HG02981 (cell line): ENCODE measurements at regions not wholly inside any gene's neighbourhood (a gene's known extent, or its start where the extent isn't known, plus 50 kb on each side); places are given as distances from the start of the nearest gene placed in this dataset.

Experiments used
- ATAC-seq: cut with Tn5 transposase; IDR thresholded peaks from one replicate; pipeline ENCODE4 v1.9.1; 2021; ENCODE audit warnings: mild to moderate bottlenecking, moderate library complexity; ENCODE audit not compliant: unreplicated experiment

DNA sequence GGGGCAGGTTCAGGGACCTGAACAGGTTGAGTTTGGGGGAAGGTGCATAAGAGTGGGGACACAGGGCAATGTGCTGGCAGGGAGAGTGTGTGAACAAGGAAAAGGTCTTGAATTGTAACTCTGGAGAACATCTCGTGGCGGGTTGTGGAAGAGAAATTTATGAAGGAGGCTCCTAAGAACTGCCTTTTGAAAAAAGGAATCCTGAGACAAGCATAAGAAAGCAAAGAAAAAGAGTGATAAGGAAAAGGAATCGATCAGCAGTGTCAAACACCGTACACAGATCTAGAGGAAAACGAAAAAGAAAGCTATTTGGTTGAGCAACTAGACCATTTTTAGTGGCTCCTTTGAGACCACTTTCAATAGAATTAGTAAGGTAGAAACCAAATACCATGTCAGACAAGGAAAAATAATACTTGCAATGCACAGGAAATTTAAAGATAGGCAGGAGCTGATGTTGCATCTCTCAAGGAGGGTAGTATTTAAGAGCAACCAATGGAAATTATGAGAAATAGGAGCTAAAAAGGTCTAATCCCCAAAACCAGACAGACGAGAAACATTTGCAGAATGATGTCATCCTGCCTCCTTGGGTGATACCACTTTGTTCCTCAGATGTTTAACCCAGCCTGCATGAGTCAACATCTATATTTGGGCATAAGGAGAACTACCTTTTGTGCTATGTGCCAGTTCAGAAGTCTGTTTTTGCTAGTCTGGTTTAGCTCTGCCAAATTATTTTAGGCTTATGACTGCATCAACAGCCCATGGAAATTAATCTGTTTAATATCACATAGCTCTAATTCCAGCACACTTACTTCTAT, 64.5 kb upstream of the STK38L start:
- ATAC-seq = peak; percentile 96

GRCh38 chr12:27180906-27181505, 63.1 kb upstream of the STK38L start:
- ATAC-seq = no peak

GRCh38 chr12:27183342-27183741, 60.7 kb upstream of the STK38L start:
- no peak for ATAC-seq

GRCh38 chr12:27185234-27186021, 58.7 kb upstream of the STK38L start:
- ATAC-seq = peak; percentile 97

DNA sequence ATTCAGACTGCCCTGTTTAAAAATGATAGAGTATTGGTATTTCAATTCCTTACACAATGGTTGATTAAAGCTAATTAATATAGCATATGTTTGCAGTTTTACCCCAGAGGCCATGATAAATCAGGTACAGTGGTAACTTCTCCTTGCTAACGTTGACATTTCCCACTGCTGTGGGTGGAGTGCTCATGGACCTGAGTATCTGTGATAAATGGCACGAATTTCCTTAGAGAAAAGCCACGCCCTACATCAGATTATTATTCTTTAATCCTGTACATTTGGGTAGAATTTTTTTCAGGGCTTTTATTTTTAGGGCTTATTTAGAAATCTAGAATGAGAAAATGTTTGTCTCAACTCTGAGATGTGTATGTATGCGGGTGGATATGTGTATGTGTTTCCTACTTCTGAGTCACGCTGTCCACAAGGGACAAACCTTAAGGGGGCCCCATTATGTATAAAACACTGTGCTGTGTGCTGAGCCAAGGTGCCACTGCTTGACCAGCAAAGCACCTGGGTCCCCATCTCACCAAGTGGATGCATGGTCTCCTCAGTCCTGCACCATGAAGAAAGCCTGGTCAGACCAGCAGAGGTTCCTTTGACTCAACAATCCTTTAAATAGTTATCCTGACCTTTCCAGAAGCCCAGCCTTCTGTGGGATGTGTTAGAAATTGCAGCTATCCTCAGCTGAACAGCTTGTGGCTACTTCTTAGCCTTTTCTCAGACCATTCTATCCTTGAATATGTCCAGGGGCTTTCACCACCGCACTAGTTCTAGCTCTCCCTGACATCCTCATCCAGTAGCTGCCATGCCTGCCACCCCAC, 57.9 kb upstream of the STK38L start:
- ATAC-seq = no peak

GRCh38 chr12:27187697-27188096, 56.4 kb upstream of the STK38L start:
- ATAC-seq = no peak

DNA sequence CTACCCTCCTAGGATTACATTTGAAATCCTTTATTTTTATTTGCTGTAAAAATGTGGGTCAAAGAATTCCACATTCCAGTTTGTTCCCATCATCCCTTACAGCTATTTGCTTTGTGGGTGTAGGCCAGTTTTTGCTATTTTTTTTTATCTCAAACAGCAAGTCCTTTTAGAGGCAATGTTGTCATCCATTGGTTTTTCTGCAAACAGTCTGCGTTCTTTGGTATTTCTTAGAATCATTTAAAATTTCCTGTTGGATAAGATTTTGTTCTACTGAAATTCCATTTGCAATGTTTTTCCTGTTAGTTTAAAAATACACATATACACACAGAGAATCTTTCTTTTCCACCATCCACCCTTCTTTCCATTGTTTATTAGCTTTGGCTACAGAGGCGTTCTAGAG, 53.3 kb upstream of the STK38L start:
- no peak for ATAC-seq

GRCh38 chr12:27191531-27191930, 52.6 kb upstream of the STK38L start:
- no peak for ATAC-seq

- no peak for ATAC-seq
Observed at GRCh38 chr12:27192118-27192802, 51.8 kb upstream of the STK38L start.

DNA sequence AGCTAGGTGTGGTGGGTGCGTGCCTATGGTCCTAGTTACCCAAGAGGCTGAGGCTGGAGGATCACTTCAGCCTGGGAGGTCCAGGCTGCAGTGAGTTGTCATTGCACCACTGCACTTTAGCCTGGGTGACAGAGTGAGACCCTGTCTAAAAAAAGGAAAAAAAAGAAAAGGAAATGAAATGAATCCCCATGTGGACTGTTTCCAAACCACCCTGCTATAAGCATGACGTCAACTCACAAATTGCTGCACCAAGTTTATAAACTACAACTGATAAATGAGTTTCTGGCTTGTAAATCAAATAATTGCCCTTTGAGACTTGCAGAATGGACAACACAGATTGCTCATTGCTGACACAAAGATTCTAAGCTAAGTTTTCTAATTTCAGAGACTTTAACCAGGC, 51.0 kb upstream of the STK38L start:
- ATAC-seq = no peak

GRCh38 chr12:27193854-27194544, 50.1 kb upstream of the STK38L start:
- no peak for ATAC-seq
